H1 (cell line): ENCODE measurements at regions not wholly inside any gene's neighbourhood (a gene's known extent, or its start where the extent isn't known, plus 50 kb on each side); places are given as distances from the start of the nearest gene placed in this dataset.

ENCODE experiments used
- EP300 ChIP-seq, 2 experiments: IDR thresholded peaks; 1 replicate in 1 of 2; 2 replicates in 1 of 2; pipeline ENCODE4 v1.6.1; 2011 to 2012; ENCODE audit warnings: low read depth in 2 of 2, low read length in 2 of 2, mild to moderate bottlenecking in 2 of 2, borderline replicate concordance in 1 of 2, inconsistent platforms in 1 of 2, moderate library complexity in 1 of 2
- EZH2 ChIP-seq: fragments of 200-600 bp; sonication (generic); IDR thresholded peaks from 2 replicates; pipeline ENCODE4 v1.7.1; 2012; ENCODE audit warnings: low read depth, mild to moderate bottlenecking, moderate library complexity, low read length, inconsistent platforms; ENCODE audit not compliant: severe bottlenecking
- POLR2A ChIP-seq, 2 experiments: IDR thresholded peaks; 1 replicate in 1 of 2; 2 replicates in 1 of 2; pipeline ENCODE4 v1.6.1; 2011; ENCODE audit warnings: low read depth in 2 of 2, low read length in 2 of 2, mild to moderate bottlenecking in 2 of 2; ENCODE audit errors: control extremely low read depth in 1 of 2

DNA sequence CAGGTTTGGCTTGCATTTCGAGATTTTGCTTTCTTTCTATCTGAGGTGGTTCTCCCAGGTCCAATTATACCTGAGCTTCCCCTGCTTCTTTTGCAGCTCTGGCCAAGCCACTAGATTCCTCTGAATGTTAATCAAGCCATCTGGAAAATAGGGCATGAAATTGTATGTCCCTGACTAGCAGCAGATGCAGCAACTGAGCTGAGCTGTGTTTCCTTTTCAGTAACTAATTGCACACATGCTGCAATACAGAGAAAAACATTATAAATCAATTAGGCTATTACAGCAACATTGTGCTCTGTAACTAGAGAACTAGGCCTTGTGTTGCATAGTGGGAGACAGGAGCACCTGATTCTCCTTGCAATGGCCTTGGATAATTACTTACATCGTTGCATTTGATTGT is 408.3 kb downstream of the ETS1 start:
- TF ChIP-seq EZH2 (no peak), POLR2A (IDR thresholded peaks at IDR 0.05; ENCODE audit: control extremely low read depth in 1 of 2, low read depth in 2 of 2, low read length in 2 of 2) (no peak), EP300 (IDR thresholded peaks at IDR 0.05; ENCODE audit: borderline replicate concordance in 1 of 2, low read depth in 2 of 2, low read length in 2 of 2) (no peak)
